Central memory CD4-positive, alpha-beta T cell (primary cell): ENCODE measurements at regions not wholly inside any gene's neighbourhood (a gene's known extent, or its start where the extent isn't known, plus 50 kb on each side); places are given as distances from the start of the nearest gene placed in this dataset.

Source experiments
- DNase-seq: peaks from one replicate; pipeline ENCODE4 v3.0.0; 2022

- DNase-seq = no peak
Measured at GRCh38 chr10:44858017-44858371, 53.1 kb upstream of the TMEM72 start.

DNA sequence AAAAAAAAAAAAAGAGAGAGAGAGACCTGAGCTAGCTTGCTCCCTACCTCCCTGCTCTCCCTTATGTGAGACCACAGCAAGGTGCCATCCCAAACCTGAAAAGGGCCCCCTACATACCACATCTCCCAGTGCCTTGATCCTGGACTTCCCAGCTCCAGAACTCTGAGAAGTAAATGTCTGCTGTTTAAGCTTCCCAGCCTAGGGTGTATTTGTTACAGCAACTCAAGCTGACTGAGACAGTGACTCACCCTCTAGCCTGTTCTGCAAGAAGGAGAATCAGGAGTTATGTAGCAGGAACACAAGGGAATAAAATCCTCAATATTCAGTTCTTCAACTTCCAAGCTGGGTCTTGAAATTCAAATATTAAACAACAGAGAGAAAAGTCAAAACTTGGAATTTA is 52.1 kb upstream of the TMEM72 start:
- no peak for DNase-seq

- DNase-seq = no peak
Measured at GRCh38 chr10:44859546-44860285, 51.4 kb upstream of the TMEM72 start.

GRCh38 chr10:44860811-44861736 is 50.1 kb upstream of the TMEM72 start:
- DNase-seq = no peak
